A673 (cell line): ENCODE measurements at regions not wholly inside any gene's neighbourhood (a gene's known extent, or its start where the extent isn't known, plus 50 kb on each side); places are given as distances from the start of the nearest gene placed in this dataset.
A peak's percentile ranks its signal among the peaks of the same experiment; 100 is the strongest.

Experiments used
- BruUV-seq: library from RNA; stranded (reverse); fragments of 400-500 nt; replicated peaks from 2 replicates; lab custom pipeline; 2021; lab: Mats Ljungman, UMichigan
- CTCF ChIA-PET: fragments of 300-600 bp; sonication (Branson Sonifier 250); formaldehyde crosslinking; loops from one replicate; lab custom pipeline; 2022; ENCODE audit warnings: antibody characterized with exemption; lab: Charles Lee
- POLR2A ChIA-PET: fragments of 300-600 bp; sonication (Branson Sonifier 250); formaldehyde crosslinking; loops from one replicate; lab custom pipeline; 2022; ENCODE audit warnings: antibody characterized with exemption; ENCODE audit not compliant: low non-redundant PET; lab: Charles Lee
- DNase-seq: peaks from one replicate; pipeline ENCODE4 v3.0.0-alpha.2; 2015; ENCODE audit warnings: low spot score
- H3K27ac ChIP-seq: fragments of 200-600 bp; sonication (generic); 2 replicates; pipeline ENCODE4 v1.5.1; 2016; ENCODE audit warnings: mixed run types, low read depth, mild to moderate bottlenecking, mixed read lengths, antibody characterized with exemption, low read length; ENCODE audit not compliant: poor library complexity, severe bottlenecking
- H3K27me3 ChIP-seq: fragments of 200-600 bp; sonication (generic); replicated peaks from 2 replicates; pipeline ENCODE4 v1.6.1; 2017; ENCODE audit warnings: mixed run types, low read depth, mild to moderate bottlenecking, mixed read lengths, antibody characterized with exemption, low read length; ENCODE audit not compliant: insufficient read depth, poor library complexity
- H3K36me3 ChIP-seq: fragments of 200-600 bp; sonication (generic); 2 replicates; pipeline ENCODE4 v1.6.1; 2016; ENCODE audit warnings: mixed run types, mild to moderate bottlenecking, mixed read lengths, antibody characterized with exemption, low read length; ENCODE audit not compliant: insufficient read depth, poor library complexity, severe bottlenecking
- H3K4me1 ChIP-seq: fragments of 200-600 bp; sonication (generic); 2 replicates; pipeline ENCODE4 v1.6.1; 2017; ENCODE audit warnings: mixed run types, mild to moderate bottlenecking, mixed read lengths, antibody characterized with exemption, low read length; ENCODE audit not compliant: insufficient read depth, poor library complexity, severe bottlenecking
- H3K4me3 ChIP-seq: fragments of 200-600 bp; sonication (generic); 2 replicates; pipeline ENCODE4 v1.5.1; 2016; ENCODE audit warnings: low read depth, mixed run types, mild to moderate bottlenecking, mixed read lengths, low read length; ENCODE audit not compliant: poor library complexity, severe bottlenecking
- H3K9me3 ChIP-seq: fragments of 200-600 bp; sonication (generic); 2 replicates; pipeline ENCODE4 v1.6.1; 2016; ENCODE audit warnings: mixed run types, low read depth, mild to moderate bottlenecking, mixed read lengths, antibody characterized with exemption, low read length; ENCODE audit not compliant: poor library complexity, severe bottlenecking
- CTCF ChIP-seq: fragments of 300-800, 200-600 bp; sonication (generic); conservative IDR thresholded peaks from 2 replicates; pipeline ENCODE4 v1.5.1; 2017; ENCODE audit warnings: low read depth, mild to moderate bottlenecking, antibody characterized with exemption, low read length, moderate library complexity, mixed read lengths
- EZH2 ChIP-seq: fragments of 200-600 bp; sonication (generic); IDR thresholded peaks from 2 replicates; pipeline ENCODE4 v1.6.1; 2017; ENCODE audit warnings: borderline replicate concordance, low read depth, mild to moderate bottlenecking, mixed read lengths, antibody characterized with exemption, low read length; ENCODE audit not compliant: poor library complexity, severe bottlenecking
- intact Hi-C: fragments of 100-400 bp; cut with micrococcal nuclease; formaldehyde crosslinking; loops from one replicate; pipeline ENCODE4 v1.10.0; 2022; ENCODE audit not compliant: unreplicated experiment

- Histone ChIP-seq H3K9me3 (no peaks in the 10 kb centered on the region), H3K27me3 (no peaks in the 10 kb centered on the region), H3K4me3 (no peak overlapping the region), H3K27ac (no peak overlapping the region), H3K4me1 (peaks cover 2% of the 10 kb centered on the region), H3K36me3 (no peaks in the 10 kb centered on the region)
- no peak for DNase-seq
- POLR2A ChIA-PET = no interaction called here
- TF ChIP-seq CTCF (no peak), EZH2 (no peak)
- intact Hi-C loops = no loop called here
- no TSS peak for BruUV-seq
- CTCF ChIA-PET = no interaction called here
These were observed 130.2 kb downstream of the FAM124B start for GRCh38 chr2:224271617-224272236.

GRCh38 chr2:224268441-224268840, 133.5 kb downstream of the FAM124B start:
- no peak overlapping the region for H3K4me3 ChIP-seq
- no peak overlapping the region for H3K27ac ChIP-seq
- peak; percentile 24 for DNase-seq
- ChIA-PET POLR2A (no interaction called here), CTCF (no interaction called here)
- intact Hi-C loops = no loop called here
- peaks cover 11% of the 10 kb centered on the region for H3K4me1 ChIP-seq
- no peaks in the 10 kb centered on the region for H3K36me3 ChIP-seq
- no peaks in the 10 kb centered on the region for H3K27me3 ChIP-seq
- no peaks in the 10 kb centered on the region for H3K9me3 ChIP-seq
- BruUV-seq = no TSS peak
- TF ChIP-seq CTCF = no peak
- no peak for TF ChIP-seq EZH2

GRCh38 chr2:224264259-224264658, 137.6 kb downstream of the FAM124B start:
- ChIA-PET POLR2A (no interaction called here), CTCF (no interaction called here)
- peaks cover 30% of the 10 kb centered on the region for H3K4me1 ChIP-seq
- no peak for DNase-seq
- no peaks in the 10 kb centered on the region for H3K9me3 ChIP-seq
- TF ChIP-seq EZH2 = no peak
- no peak for TF ChIP-seq CTCF
- H3K27me3 ChIP-seq = no peaks in the 10 kb centered on the region
- H3K27ac ChIP-seq = no peak overlapping the region
- BruUV-seq = no TSS peak
- intact Hi-C loops = no loop called here
- H3K4me3 ChIP-seq = no peak overlapping the region
- no peaks in the 10 kb centered on the region for H3K36me3 ChIP-seq
